SK-N-SH (cell line): ENCODE measurements at regions not wholly inside any gene's neighbourhood (a gene's known extent, or its start where the extent isn't known, plus 50 kb on each side); places are given as distances from the start of the nearest gene placed in this dataset.

Source experiments
- CTCF ChIA-PET: fragments of 300-600, 350-600 bp; formaldehyde crosslinking; extraction: SDS; loops from one replicate; lab custom pipeline; 2021; lab: Yijun Ruan, JAX
- POLR2A ChIA-PET: fragments of 350-600 bp; sonication (Branson Sonifier 250); formaldehyde crosslinking; extraction: SDS; loops from one replicate; lab custom pipeline; 2020; ENCODE audit warnings: antibody characterized with exemption, inconsistent platforms; lab: Yijun Ruan, JAX
- DNase-seq: peaks from one replicate; pipeline ENCODE4 v3.0.0; 2012
- H2AFZ ChIP-seq: fragments of 200-600 bp; sonication (generic); 2 replicates; pipeline ENCODE4 v1.8.1; 2016; ENCODE audit warnings: antibody characterized with exemption, mild to moderate bottlenecking, low read depth
- H3F3A ChIP-seq: fragments of 200-600 bp; sonication (generic); replicated peaks from 2 replicates; pipeline ENCODE3; 2016; ENCODE audit warnings: antibody characterized with exemption, mild to moderate bottlenecking; ENCODE audit not compliant: insufficient read depth
- H3K27ac ChIP-seq, 2 experiments: fragments of 200-500 bp in 1 of 2; fragments of 200-600 bp in 1 of 2; sonication (Bioruptor generic) in 1 of 2; sonication (generic), shearing (Covaris generic) in 1 of 2; 2 replicates each; pipeline versions ENCODE4 v1.5.1 to v1.6.1; 2014 to 2016; ENCODE audit warnings: low read depth in 2 of 2, inconsistent platforms in 1 of 2, low read length in 1 of 2, mild to moderate bottlenecking in 1 of 2, mixed read lengths in 1 of 2
- H3K27me3 ChIP-seq: fragments of 200-600 bp; sonication (generic), shearing (Covaris generic); 2 replicates; pipeline ENCODE4 v1.6.1; 2016; ENCODE audit warnings: mixed run types; ENCODE audit not compliant: insufficient read depth
- H3K36me3 ChIP-seq, 2 experiments: fragments of 200-500 bp in 1 of 2; fragments of 200-600 bp in 1 of 2; sonication (Bioruptor generic) in 1 of 2; sonication (generic) in 1 of 2; replicated peaks in 1 of 2; 2 replicates each; pipeline versions ENCODE3 to v1.5.1; 2014 to 2016; ENCODE audit warnings: low read length in 1 of 2, mild to moderate bottlenecking in 1 of 2; ENCODE audit not compliant: insufficient read depth in 2 of 2, control insufficient read depth in 1 of 2
- H3K4me1 ChIP-seq, 2 experiments: fragments of 200-500 bp in 1 of 2; fragments of 200-600 bp in 1 of 2; sonication (Bioruptor generic) in 1 of 2; sonication (generic), shearing (Covaris generic) in 1 of 2; 2 replicates each; pipeline versions ENCODE4 v1.5.1 to v1.6.1; 2014 to 2016; ENCODE audit warnings: low read depth in 1 of 2, low read length in 1 of 2, mixed run types in 1 of 2; ENCODE audit not compliant: insufficient read depth in 2 of 2, control insufficient read depth in 1 of 2
- H3K4me2 ChIP-seq: fragments of 200-600 bp; sonication (generic), shearing (Covaris generic); 2 replicates; pipeline ENCODE4 v1.6.1; 2017; ENCODE audit warnings: mixed run types
- H3K4me3 ChIP-seq, 2 experiments: fragments of 200-500 bp in 1 of 2; fragments of 200-600 bp in 1 of 2; sonication (Bioruptor generic) in 1 of 2; sonication (generic), shearing (Covaris generic) in 1 of 2; 2 replicates each; pipeline versions ENCODE4 v1.5.1 to v1.8.1; 2014 to 2016; ENCODE audit warnings: low read depth in 2 of 2, inconsistent platforms in 1 of 2, low read length in 1 of 2, mild to moderate bottlenecking in 1 of 2, mixed read lengths in 1 of 2, moderate library complexity in 1 of 2
- H3K79me2 ChIP-seq: fragments of 200-600 bp; sonication (generic); 2 replicates; pipeline ENCODE4 v1.8.1; 2017; ENCODE audit warnings: mild to moderate bottlenecking; ENCODE audit not compliant: insufficient read depth
- H3K9ac ChIP-seq: fragments of 200-600 bp; sonication (generic); 2 replicates; pipeline ENCODE4 v1.6.1; 2017; ENCODE audit warnings: mixed run types
- H3K9me2 ChIP-seq: fragments of 200-600 bp; sonication (generic); 2 replicates; pipeline ENCODE4 v1.6.1; 2017; ENCODE audit warnings: mixed run types
- H3K9me3 ChIP-seq: fragments of 200-600 bp; sonication (generic); 2 replicates; pipeline ENCODE4 v1.6.1; 2017; ENCODE audit warnings: mixed run types, mild to moderate bottlenecking, moderate library complexity
- H4K20me1 ChIP-seq: fragments of 200-600 bp; sonication (generic); 2 replicates; pipeline ENCODE4 v1.6.1; 2017; ENCODE audit warnings: mild to moderate bottlenecking, mixed run types; ENCODE audit not compliant: insufficient read depth
- CHD2 ChIP-seq: fragments of 150-350 bp; IDR thresholded peaks from 2 replicates; pipeline ENCODE4 v1.6.1; 2018; ENCODE audit warnings: low read length; ENCODE audit not compliant: partially characterized antibody
- EP300 ChIP-seq, 2 experiments: IDR thresholded peaks; 2 replicates each; pipeline versions ENCODE4 v1.4.0 to v1.6.1; 2012; ENCODE audit warnings: borderline replicate concordance in 1 of 2, low read depth in 1 of 2, low read length in 1 of 2
- FOSL2 ChIP-seq: IDR thresholded peaks from 2 replicates; pipeline ENCODE4 v1.4.0; 2012; ENCODE audit warnings: low read depth, mild to moderate bottlenecking, moderate library complexity, borderline replicate concordance
- GATA2 ChIP-seq: sonication (generic); formaldehyde crosslinking; IDR thresholded peaks from 2 replicates; pipeline ENCODE4 v1.5.0; 2020; ENCODE audit warnings: mild to moderate bottlenecking, missing genetic modification reagents
- MEF2A ChIP-seq: IDR thresholded peaks from 2 replicates; pipeline ENCODE4 v1.4.0; 2012; ENCODE audit warnings: low read depth, borderline replicate concordance
- RAD21 ChIP-seq: IDR thresholded peaks from 2 replicates; pipeline ENCODE4 v1.6.1; 2012; ENCODE audit warnings: mild to moderate bottlenecking, low read length
- RCOR1 ChIP-seq: fragments of 150-350 bp; IDR thresholded peaks from 2 replicates; pipeline ENCODE4 v1.6.1; 2017; ENCODE audit warnings: antibody characterized with exemption, low read length
- RXRA ChIP-seq: IDR thresholded peaks from 2 replicates; pipeline ENCODE4 v1.4.0; 2012; ENCODE audit warnings: low read depth, mild to moderate bottlenecking, borderline replicate concordance
- WGBS: methylation state at CpG from one replicate; pipeline ENCODE4 v1.1.6; 2017; ENCODE audit warnings: low lambda C conversion rate; 5-methylcytosine and 5-hydroxymethylcytosine counted together
- TF ChIP-seq, protein P1 (sequence below): IDR thresholded peaks from 2 replicates; pipeline ENCODE4 v1.4.0; 2012; ENCODE audit warnings: low read depth, borderline replicate concordance
- TF ChIP-seq, protein P2 (sequence below): fragments of 150-350 bp; IDR thresholded peaks from 2 replicates; pipeline ENCODE4 v1.6.1; 2017; ENCODE audit warnings: antibody characterized with exemption, low read length, low read depth, borderline replicate concordance
- TF ChIP-seq, protein P3 (sequence below): IDR thresholded peaks from 2 replicates; pipeline ENCODE4 v1.4.0; 2012; ENCODE audit warnings: low read depth, borderline replicate concordance
- TF ChIP-seq, protein P4 (sequence below): fragments of 150-350 bp; IDR thresholded peaks from 2 replicates; pipeline ENCODE4 v1.6.1; 2016; ENCODE audit warnings: mild to moderate bottlenecking, low read depth, low read length
- TF ChIP-seq, protein P5 (sequence below): IDR thresholded peaks from 2 replicates; pipeline ENCODE4 v1.6.1; 2012; ENCODE audit warnings: mild to moderate bottlenecking, low read depth, low read length, moderate library complexity

DNA sequence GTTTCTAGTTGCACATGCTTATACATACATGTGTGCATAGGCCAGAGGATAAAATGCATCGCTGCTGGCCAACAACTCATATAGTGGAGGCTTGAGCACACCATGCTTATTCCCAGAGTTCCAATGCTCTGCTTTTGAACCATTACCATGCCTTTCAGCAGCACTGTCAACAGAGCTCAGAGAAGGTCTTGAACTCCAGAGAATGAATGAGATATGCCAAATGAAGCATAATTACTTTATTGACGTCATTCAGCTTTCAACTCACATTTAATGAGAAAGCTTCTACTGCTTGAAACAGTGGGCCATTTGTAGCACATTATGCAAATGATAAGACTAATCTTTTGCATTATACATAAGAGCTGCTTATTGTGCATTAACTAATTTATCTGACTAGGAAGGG, 765.3 kb upstream of the GRAMD2B start:
- POLR2A ChIA-PET = no interaction called here
- Histone ChIP-seq H3K4me2 (no peak overlapping the region), H3K9ac (no peak overlapping the region)

More for the DNA sequence above, 765.3 kb upstream of the GRAMD2B start:
- Histone ChIP-seq H3K36me3 (no peaks in the 10 kb centered on the region), H3K9me2 (no peaks in the 10 kb centered on the region), H3K79me2 (no peaks in the 10 kb centered on the region), H3K4me3 (no peak overlapping the region), H4K20me1 (no peaks in the 10 kb centered on the region), H3F3A (no peaks in the 10 kb centered on the region), H3K27ac (no peak overlapping the region), H3K27me3 (no peaks in the 10 kb centered on the region), H3K4me1 (peaks cover 0 to 2% of the 10 kb centered on the region in 2 experiments; a peak in 2 of 4 replicates), H3K9me3 (no peaks in the 10 kb centered on the region), H2AFZ (no peak overlapping the region)
- CTCF ChIA-PET = interaction anchor here (1.0 kb wide), 1 partner anchor 24 kb away, joined by 3 read pairs; no protein-coding TSS in a partner anchor
- WGBS = 67% methylated on average over 2 of the region's 2 CpGs
- DNase-seq = no peak
- TF ChIP-seq RCOR1 = no peak
- TF ChIP-seq, protein P1, sequence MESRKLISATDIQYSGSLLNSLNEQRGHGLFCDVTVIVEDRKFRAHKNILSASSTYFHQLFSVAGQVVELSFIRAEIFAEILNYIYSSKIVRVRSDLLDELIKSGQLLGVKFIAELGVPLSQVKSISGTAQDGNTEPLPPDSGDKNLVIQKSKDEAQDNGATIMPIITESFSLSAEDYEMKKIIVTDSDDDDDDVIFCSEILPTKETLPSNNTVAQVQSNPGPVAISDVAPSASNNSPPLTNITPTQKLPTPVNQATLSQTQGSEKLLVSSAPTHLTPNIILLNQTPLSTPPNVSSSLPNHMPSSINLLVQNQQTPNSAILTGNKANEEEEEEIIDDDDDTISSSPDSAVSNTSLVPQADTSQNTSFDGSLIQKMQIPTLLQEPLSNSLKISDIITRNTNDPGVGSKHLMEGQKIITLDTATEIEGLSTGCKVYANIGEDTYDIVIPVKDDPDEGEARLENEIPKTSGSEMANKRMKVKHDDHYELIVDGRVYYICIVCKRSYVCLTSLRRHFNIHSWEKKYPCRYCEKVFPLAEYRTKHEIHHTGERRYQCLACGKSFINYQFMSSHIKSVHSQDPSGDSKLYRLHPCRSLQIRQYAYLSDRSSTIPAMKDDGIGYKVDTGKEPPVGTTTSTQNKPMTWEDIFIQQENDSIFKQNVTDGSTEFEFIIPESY = no peak
- TF ChIP-seq, protein P2, sequence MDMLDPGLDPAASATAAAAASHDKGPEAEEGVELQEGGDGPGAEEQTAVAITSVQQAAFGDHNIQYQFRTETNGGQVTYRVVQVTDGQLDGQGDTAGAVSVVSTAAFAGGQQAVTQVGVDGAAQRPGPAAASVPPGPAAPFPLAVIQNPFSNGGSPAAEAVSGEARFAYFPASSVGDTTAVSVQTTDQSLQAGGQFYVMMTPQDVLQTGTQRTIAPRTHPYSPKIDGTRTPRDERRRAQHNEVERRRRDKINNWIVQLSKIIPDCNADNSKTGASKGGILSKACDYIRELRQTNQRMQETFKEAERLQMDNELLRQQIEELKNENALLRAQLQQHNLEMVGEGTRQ = no peak
- no peak for TF ChIP-seq FOSL2
- no peak for TF ChIP-seq EP300 (IDR thresholded peaks at IDR 0.05; ENCODE audit: borderline replicate concordance in 1 of 2, low read depth in 1 of 2, low read length in 1 of 2)
- TF ChIP-seq, protein P3, sequence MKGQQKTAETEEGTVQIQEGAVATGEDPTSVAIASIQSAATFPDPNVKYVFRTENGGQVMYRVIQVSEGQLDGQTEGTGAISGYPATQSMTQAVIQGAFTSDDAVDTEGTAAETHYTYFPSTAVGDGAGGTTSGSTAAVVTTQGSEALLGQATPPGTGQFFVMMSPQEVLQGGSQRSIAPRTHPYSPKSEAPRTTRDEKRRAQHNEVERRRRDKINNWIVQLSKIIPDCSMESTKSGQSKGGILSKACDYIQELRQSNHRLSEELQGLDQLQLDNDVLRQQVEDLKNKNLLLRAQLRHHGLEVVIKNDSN = no peak
- no peak for TF ChIP-seq MEF2A
- TF ChIP-seq RXRA = no peak
- TF ChIP-seq RAD21 = no peak
- TF ChIP-seq CHD2 = no peak
- TF ChIP-seq, protein P4, sequence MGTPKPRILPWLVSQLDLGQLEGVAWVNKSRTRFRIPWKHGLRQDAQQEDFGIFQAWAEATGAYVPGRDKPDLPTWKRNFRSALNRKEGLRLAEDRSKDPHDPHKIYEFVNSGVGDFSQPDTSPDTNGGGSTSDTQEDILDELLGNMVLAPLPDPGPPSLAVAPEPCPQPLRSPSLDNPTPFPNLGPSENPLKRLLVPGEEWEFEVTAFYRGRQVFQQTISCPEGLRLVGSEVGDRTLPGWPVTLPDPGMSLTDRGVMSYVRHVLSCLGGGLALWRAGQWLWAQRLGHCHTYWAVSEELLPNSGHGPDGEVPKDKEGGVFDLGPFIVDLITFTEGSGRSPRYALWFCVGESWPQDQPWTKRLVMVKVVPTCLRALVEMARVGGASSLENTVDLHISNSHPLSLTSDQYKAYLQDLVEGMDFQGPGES = no peak
- TF ChIP-seq, protein P5, sequence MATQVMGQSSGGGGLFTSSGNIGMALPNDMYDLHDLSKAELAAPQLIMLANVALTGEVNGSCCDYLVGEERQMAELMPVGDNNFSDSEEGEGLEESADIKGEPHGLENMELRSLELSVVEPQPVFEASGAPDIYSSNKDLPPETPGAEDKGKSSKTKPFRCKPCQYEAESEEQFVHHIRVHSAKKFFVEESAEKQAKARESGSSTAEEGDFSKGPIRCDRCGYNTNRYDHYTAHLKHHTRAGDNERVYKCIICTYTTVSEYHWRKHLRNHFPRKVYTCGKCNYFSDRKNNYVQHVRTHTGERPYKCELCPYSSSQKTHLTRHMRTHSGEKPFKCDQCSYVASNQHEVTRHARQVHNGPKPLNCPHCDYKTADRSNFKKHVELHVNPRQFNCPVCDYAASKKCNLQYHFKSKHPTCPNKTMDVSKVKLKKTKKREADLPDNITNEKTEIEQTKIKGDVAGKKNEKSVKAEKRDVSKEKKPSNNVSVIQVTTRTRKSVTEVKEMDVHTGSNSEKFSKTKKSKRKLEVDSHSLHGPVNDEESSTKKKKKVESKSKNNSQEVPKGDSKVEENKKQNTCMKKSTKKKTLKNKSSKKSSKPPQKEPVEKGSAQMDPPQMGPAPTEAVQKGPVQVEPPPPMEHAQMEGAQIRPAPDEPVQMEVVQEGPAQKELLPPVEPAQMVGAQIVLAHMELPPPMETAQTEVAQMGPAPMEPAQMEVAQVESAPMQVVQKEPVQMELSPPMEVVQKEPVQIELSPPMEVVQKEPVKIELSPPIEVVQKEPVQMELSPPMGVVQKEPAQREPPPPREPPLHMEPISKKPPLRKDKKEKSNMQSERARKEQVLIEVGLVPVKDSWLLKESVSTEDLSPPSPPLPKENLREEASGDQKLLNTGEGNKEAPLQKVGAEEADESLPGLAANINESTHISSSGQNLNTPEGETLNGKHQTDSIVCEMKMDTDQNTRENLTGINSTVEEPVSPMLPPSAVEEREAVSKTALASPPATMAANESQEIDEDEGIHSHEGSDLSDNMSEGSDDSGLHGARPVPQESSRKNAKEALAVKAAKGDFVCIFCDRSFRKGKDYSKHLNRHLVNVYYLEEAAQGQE = no peak
- TF ChIP-seq GATA2 (CRISPR knock-in tag) = no peak
